NCI-H2107 (cell line): ENCODE measurements at regions not wholly inside any gene's neighbourhood (a gene's known extent, or its start where the extent isn't known, plus 50 kb on each side); places are given as distances from the start of the nearest gene placed in this dataset.
"Not testable (repeated sequence)": the region's sequence is repeated elsewhere in the genome, so short reads cannot be mapped to it uniquely, and the experiment has no call there.

Experiments used
- DNase-seq: peaks from one replicate; lab custom pipeline; 2025; lab: John Stamatoyannopoulos, UW

DNA sequence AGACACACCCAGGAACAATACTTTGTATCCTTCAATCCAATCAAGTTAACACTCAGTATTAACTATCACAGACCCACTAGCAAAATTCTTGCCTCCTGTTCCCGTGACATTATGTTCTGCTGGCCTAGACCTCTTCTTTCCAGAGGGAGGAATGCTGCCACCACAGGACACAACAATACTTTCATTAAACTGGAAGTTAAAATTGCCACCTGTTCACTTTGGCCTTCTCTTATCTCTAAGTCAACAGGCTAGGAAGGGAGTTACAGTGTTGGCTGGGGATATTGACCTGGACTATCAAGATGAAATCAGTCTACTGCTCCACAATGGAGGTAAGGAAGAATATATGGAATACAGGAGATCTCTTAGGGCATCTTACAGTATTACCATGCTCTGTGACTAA is 1000.4 kb upstream of the GBE1 start:
- DNase-seq, result no peak

DNA sequence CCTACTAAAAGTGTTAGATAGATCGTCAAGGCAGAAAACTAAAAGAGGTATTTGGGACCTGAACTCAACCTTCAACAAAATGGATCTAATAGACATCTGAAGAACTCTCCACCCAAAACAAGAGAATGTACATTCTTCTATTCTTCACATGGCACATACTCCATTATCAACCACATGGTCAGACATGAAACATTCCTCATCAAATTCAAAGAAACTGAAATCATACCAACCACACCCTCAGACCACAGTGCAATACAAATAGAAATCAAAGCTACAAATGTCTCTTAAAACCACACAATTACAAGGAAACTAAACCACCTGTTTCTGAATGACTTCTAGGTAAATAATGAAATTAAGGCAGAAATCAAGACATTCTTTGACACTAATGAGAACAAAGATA is 984.1 kb upstream of the GBE1 start:
- DNase-seq, result no peak

- DNase-seq, result no peak
Measured at GRCh38 chr3:82743196-82743595, 981.8 kb upstream of the GBE1 start.

GRCh38 chr3:82741346-82741745 is 979.9 kb upstream of the GBE1 start:
- DNase-seq, result no peak

GRCh38 chr3:82739390-82739789 is 977.9 kb upstream of the GBE1 start:
- no peak for DNase-seq

DNA sequence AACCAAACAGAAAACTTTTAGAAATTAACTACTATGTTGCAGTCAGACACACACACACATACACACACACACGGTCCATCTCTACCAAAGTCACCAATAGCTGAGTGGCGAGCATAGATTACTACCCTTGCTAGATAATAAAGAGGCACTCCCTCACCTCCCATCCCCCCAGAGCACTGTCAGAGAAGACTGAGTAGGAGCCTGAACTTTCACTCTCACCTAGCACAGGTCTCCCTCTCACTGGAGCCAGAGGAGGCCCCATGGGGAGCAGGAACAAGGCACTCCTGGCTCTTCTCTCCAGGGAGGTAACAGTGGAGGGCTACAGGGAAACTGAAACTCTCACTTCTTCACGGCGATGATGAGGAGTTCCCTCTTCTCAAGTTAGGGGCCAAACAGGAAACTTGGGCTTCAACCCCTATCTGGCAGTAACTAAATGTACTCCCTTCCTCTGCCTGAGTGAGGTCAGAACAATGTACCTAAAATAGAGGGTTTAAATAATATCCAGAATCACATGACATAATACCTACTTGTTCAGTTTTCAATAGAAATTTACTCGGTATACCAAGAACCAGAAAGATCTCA is 975.3 kb upstream of the GBE1 start:
- no peak for DNase-seq

- no peak for DNase-seq
Measured at GRCh38 chr3:82715091-82715856, 953.8 kb upstream of the GBE1 start.

DNA sequence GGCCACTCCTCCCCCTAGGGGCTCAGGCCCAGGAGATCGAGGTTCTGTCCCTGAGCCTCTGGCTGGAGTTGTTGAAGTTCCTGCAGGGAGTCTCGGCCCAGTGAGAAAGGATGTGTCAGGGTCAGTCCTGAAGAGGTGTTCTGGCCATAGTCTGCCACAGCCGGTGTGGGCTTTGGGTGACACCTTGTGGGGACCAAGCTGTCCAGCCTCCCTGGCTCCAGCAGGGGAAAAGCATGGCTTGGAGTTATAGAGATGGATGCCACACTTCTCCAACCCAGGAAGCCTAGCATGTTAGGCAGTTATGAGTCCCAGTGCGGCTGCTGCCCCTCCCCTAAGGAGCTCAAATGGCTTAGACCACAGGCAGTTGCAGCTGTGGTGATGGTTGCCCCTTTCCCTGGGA is 945.6 kb upstream of the GBE1 start:
- no peak for DNase-seq

DNA sequence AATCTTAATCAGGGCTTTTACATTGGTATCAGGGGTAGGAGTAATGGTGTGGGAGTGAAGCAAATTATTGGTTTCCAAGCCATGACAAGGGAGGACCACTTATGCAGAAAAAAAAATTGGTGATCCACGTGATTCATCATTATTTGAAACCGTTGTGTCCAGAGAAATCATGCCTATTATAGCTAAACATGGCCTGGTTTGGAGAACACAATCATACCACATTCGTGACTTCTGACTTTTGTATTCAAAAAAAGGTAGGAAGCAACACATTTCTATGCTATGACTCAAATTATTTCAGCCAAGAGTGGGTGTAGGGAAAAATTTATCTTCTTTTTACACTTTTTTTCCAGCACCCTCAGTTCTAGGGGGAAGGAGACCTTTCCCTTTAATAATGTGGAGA is 924.3 kb upstream of the GBE1 start:
- DNase-seq, result no peak

GRCh38 chr3:82676356-82677026 is 915.0 kb upstream of the GBE1 start:
- no peak for DNase-seq

GRCh38 chr3:82672966-82673365 is 911.5 kb upstream of the GBE1 start:
- no peak for DNase-seq

GRCh38 chr3:82671466-82671865 is 910.0 kb upstream of the GBE1 start:
- DNase-seq, result no peak

DNA sequence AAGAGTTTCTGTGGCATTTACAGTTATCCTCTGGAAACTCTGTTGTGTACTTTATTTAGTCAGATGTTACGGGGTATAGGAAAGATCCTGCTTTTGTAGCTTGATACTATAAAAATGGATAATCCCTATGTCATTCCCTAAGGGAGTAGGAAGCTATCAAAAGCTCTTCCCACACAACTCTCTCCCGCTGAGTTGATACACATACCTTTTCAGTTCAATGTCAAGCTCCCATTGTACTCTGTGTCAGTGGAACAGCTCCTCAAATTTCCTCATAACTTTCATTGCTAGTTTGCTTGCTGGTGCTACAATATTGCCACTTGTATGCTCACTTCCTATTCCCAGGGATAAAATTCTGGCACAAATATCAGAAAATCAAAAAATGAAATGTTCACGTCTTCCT is 893.3 kb upstream of the GBE1 start:
- DNase-seq, result peak; percentile 49

DNA sequence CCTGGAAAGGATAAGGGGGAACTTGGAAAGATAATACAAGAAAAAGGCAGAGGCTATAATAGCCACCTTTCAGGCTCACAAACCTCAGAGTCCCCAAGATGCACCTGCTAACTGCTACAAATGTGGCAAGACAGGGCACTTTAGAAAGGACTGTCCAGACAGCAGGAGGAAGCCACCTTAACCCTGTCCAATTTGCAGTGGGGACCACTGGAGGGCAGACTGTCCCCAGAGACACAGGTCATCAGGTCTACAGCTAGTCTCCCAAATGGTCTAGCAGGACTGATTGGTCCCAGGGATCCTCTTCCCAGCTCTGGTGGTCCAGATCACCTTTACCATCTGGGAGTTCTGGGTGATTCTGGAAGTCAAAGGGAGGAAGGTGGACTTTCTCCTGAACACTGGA is 882.5 kb upstream of the GBE1 start:
- DNase-seq, result no peak

DNA sequence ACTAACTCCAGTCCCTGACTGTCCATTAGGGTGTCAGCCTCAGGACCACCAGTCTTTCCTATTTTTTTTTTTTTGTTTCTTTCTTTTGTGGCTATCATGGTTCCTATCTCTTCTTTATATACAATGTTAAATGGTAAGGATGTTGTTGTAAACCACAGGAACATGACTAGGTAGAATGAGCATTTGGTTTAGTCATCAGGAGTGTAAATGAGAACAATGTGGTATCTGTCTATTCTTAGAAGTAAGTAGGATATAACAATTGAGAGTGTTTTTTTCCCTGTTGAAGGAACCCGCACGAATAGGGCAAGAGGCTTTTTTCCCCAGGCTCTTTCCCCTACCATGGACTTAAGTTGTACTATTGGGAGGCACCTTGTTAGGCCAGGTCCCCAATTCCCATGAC is 880.3 kb upstream of the GBE1 start:
- DNase-seq, result no peak

GRCh38 chr3:82640254-82640653 is 878.8 kb upstream of the GBE1 start:
- no peak for DNase-seq

GRCh38 chr3:82637574-82637973 is 876.1 kb upstream of the GBE1 start:
- no peak for DNase-seq

GRCh38 chr3:82636177-82636576 is 874.7 kb upstream of the GBE1 start:
- no peak for DNase-seq

DNA sequence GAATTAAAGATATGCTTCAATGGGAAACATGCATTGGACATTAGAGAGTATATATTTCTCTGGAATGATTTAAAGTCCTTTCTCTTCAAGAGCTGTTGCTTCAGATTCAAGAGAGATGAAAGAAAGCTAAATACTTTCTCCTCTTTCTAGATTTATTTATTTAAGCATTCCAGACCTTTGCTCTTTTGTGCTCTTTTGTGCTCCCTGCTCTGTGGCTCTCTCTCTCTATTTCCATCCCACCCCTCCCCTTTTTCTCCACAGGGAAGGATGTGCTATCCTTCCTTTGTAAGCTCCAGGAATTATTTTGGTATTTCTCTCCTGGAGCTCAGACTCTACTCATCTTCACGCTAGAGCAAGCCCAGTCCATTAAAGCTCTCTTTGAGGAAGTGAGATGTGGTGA is 871.9 kb upstream of the GBE1 start:
- no peak for DNase-seq

DNA sequence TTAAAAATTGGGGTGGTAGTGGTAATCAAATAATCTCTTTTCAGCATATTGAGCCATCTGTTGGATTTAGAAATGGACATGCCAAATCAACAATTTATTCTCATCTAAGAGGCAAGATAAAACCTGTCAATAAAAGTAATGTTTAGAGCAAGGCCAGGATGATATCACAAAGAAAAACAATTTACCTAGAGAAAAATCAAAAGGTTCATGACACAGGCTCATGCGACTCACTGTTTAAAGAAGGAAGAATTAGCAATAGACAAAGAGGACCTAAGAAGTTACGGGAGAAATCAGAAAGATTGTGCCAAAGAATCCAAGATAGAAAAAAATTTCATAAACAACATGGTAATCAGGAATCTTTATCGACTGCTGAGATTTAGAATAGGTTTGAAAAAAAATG is 868.5 kb upstream of the GBE1 start:
- no peak for DNase-seq

DNA sequence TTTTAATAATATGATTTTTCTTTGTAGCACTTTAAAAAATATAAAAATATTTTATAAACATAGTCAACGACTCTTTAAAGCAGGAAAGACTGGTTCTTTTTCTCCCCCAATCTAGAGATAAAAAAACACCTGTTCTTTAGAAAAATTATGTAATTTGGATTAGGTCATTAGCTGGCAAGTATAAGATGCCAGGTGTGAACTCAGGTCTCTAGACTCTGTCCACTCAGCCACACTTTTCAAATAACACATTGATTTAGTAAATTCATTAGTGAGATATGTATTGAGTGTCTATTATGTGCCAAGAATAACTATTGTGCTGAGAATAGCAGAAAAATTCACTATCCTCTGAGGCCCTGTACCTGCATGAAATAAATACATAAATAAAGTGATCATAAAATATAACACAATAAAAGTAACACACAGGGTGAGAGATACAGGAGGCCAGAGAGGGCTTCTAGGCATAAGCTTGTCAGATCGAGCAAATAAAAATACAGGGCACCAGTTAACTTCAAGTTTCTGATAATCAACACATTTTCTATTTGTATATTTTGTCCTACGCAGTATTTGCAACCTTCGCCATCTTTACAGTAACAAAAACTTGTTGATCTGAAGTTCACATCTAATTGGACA is 867.1 kb upstream of the GBE1 start:
- DNase-seq, result no peak

- no peak for DNase-seq
Measured at GRCh38 chr3:82627733-82628132, 866.3 kb upstream of the GBE1 start.

DNA sequence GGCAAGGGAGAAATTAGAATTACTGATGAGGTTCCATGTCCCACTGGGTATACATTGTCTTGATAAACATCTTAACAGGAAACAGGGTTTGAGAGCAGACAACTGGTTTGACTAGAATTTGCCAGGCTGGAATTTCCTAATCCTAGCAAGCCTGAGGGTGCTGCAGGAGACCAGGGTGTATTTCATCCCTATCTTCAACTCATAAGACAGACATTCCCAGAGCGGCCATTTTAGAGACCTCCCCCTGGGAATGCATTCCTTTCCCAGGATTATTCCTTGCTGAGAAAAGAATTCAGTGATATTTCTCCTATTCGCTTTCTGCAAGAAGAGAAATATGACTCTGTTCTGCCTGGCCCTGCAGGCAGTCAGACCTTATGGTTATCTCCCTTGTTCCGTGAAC is 859.3 kb upstream of the GBE1 start:
- DNase-seq, result not testable (repeated sequence)
